Ishikawa (cell line): ENCODE measurements at regions not wholly inside any gene's neighbourhood (a gene's known extent, or its start where the extent isn't known, plus 50 kb on each side); places are given as distances from the start of the nearest gene placed in this dataset.

ENCODE experiments used
- CEBPB ChIP-seq: IDR thresholded peaks from 2 replicates; pipeline ENCODE4 v1.6.1; 2012
- CREB1 ChIP-seq: IDR thresholded peaks from 2 replicates; pipeline ENCODE4 v1.6.1; 2012; ENCODE audit warnings: low read depth
- EGR1 ChIP-seq: IDR thresholded peaks from 2 replicates; pipeline ENCODE4 v1.6.1; 2012
- EP300 ChIP-seq: IDR thresholded peaks from 2 replicates; pipeline ENCODE4 v1.6.1; 2012; ENCODE audit warnings: borderline replicate concordance
- FOXM1 ChIP-seq: IDR thresholded peaks from 2 replicates; pipeline ENCODE4 v1.6.1; 2012; ENCODE audit warnings: low read depth, borderline replicate concordance
- MAX ChIP-seq: IDR thresholded peaks from 2 replicates; pipeline ENCODE4 v1.6.1; 2012
- NFIC ChIP-seq: IDR thresholded peaks from 2 replicates; pipeline ENCODE4 v1.6.1; 2012
- RAD21 ChIP-seq: IDR thresholded peaks from 2 replicates; pipeline ENCODE4 v1.6.1; 2012; ENCODE audit warnings: low read depth
- REST ChIP-seq: IDR thresholded peaks from 2 replicates; pipeline ENCODE4 v1.6.1; 2012; ENCODE audit warnings: low read depth, mild to moderate bottlenecking
- TAF1 ChIP-seq: IDR thresholded peaks from 2 replicates; pipeline ENCODE4 v1.6.1; 2012; ENCODE audit warnings: low read depth, mild to moderate bottlenecking
- TCF12 ChIP-seq: IDR thresholded peaks from 2 replicates; pipeline ENCODE4 v1.6.1; 2012; ENCODE audit warnings: low read depth
- TEAD4 ChIP-seq: IDR thresholded peaks from 2 replicates; pipeline ENCODE4 v1.6.1; 2012
- USF1 ChIP-seq: IDR thresholded peaks from 2 replicates; pipeline ENCODE4 v1.6.1; 2012
- YY1 ChIP-seq: IDR thresholded peaks from 2 replicates; pipeline ENCODE4 v1.6.1; 2012; ENCODE audit warnings: low read depth
- ZBTB7A ChIP-seq: IDR thresholded peaks from 2 replicates; pipeline ENCODE4 v1.6.1; 2012; ENCODE audit warnings: low read depth

GRCh38 chr4:28772788-28773187, 1912.1 kb downstream of the STIM2 start:
- no peak for TF ChIP-seq USF1
- TF ChIP-seq TEAD4: no peak
- no peak for TF ChIP-seq TAF1
- no peak for TF ChIP-seq EP300
- no peak for TF ChIP-seq RAD21
- TF ChIP-seq CEBPB: no peak
- TF ChIP-seq MAX: no peak
- TF ChIP-seq EGR1: no peak
- no peak for TF ChIP-seq REST
- TF ChIP-seq TCF12: no peak
- TF ChIP-seq ZBTB7A: no peak
- no peak for TF ChIP-seq YY1
- TF ChIP-seq CREB1: no peak
- no peak for TF ChIP-seq FOXM1

GRCh38 chr4:28774344-28774743, 1913.7 kb downstream of the STIM2 start:
- TF ChIP-seq USF1 (no peak), REST (no peak), TEAD4 (no peak), ZBTB7A (no peak)

GRCh38 chr4:28776004-28776403, 1915.4 kb downstream of the STIM2 start:
- TF ChIP-seq CEBPB (peak; percentile 13; the same call in 1 of the 2 replicates), MAX (no peak)

GRCh38 chr4:28784188-28784587, 1923.5 kb downstream of the STIM2 start:
- no peak for TF ChIP-seq EGR1
- TF ChIP-seq RAD21: no peak
- no peak for TF ChIP-seq TEAD4
- no peak for TF ChIP-seq REST
- no peak for TF ChIP-seq FOXM1
- TF ChIP-seq EP300: no peak
- TF ChIP-seq CREB1: no peak
- TF ChIP-seq NFIC: no peak

GRCh38 chr4:28787947-28788346, 1927.3 kb downstream of the STIM2 start:
- TF ChIP-seq YY1 (no peak), TEAD4 (no peak), CEBPB (no peak)

- TF ChIP-seq EP300 (no peak), RAD21 (no peak), YY1 (no peak), TCF12 (no peak), FOXM1 (no peak), CEBPB (no peak), EGR1 (no peak), ZBTB7A (no peak), MAX (no peak), NFIC (no peak), REST (no peak), TAF1 (no peak), USF1 (no peak), CREB1 (no peak), TEAD4 (no peak)
Measured at GRCh38 chr4:28788929-28789490, 1928.4 kb downstream of the STIM2 start.
